SK-N-SH (cell line): ENCODE measurements at regions not wholly inside any gene's neighbourhood (a gene's known extent, or its start where the extent isn't known, plus 50 kb on each side); places are given as distances from the start of the nearest gene placed in this dataset.

ENCODE experiments used
- CTCF ChIA-PET: fragments of 300-600, 350-600 bp; formaldehyde crosslinking; extraction: SDS; loops from one replicate; lab custom pipeline; 2021; lab: Yijun Ruan, JAX
- POLR2A ChIA-PET: fragments of 350-600 bp; sonication (Branson Sonifier 250); formaldehyde crosslinking; extraction: SDS; loops from one replicate; lab custom pipeline; 2020; ENCODE audit warnings: antibody characterized with exemption, inconsistent platforms; lab: Yijun Ruan, JAX
- DNase-seq: peaks from one replicate; pipeline ENCODE4 v3.0.0; 2012
- H2AFZ ChIP-seq: fragments of 200-600 bp; sonication (generic); 2 replicates; pipeline ENCODE4 v1.8.1; 2016; ENCODE audit warnings: antibody characterized with exemption, mild to moderate bottlenecking, low read depth
- H3F3A ChIP-seq: fragments of 200-600 bp; sonication (generic); replicated peaks from 2 replicates; pipeline ENCODE3; 2016; ENCODE audit warnings: antibody characterized with exemption, mild to moderate bottlenecking; ENCODE audit not compliant: insufficient read depth
- H3K27ac ChIP-seq, 2 experiments: fragments of 200-500 bp in 1 of 2; fragments of 200-600 bp in 1 of 2; sonication (Bioruptor generic) in 1 of 2; sonication (generic), shearing (Covaris generic) in 1 of 2; 2 replicates each; pipeline versions ENCODE4 v1.5.1 to v1.6.1; 2014 to 2016; ENCODE audit warnings: low read depth in 2 of 2, inconsistent platforms in 1 of 2, low read length in 1 of 2, mild to moderate bottlenecking in 1 of 2, mixed read lengths in 1 of 2
- H3K27me3 ChIP-seq: fragments of 200-600 bp; sonication (generic), shearing (Covaris generic); 2 replicates; pipeline ENCODE4 v1.6.1; 2016; ENCODE audit warnings: mixed run types; ENCODE audit not compliant: insufficient read depth
- H3K36me3 ChIP-seq, 2 experiments: fragments of 200-500 bp in 1 of 2; fragments of 200-600 bp in 1 of 2; sonication (Bioruptor generic) in 1 of 2; sonication (generic) in 1 of 2; replicated peaks in 1 of 2; 2 replicates each; pipeline versions ENCODE3 to v1.5.1; 2014 to 2016; ENCODE audit warnings: low read length in 1 of 2, mild to moderate bottlenecking in 1 of 2; ENCODE audit not compliant: insufficient read depth in 2 of 2, control insufficient read depth in 1 of 2
- H3K4me1 ChIP-seq, 2 experiments: fragments of 200-500 bp in 1 of 2; fragments of 200-600 bp in 1 of 2; sonication (Bioruptor generic) in 1 of 2; sonication (generic), shearing (Covaris generic) in 1 of 2; 2 replicates each; pipeline versions ENCODE4 v1.5.1 to v1.6.1; 2014 to 2016; ENCODE audit warnings: low read depth in 1 of 2, low read length in 1 of 2, mixed run types in 1 of 2; ENCODE audit not compliant: insufficient read depth in 2 of 2, control insufficient read depth in 1 of 2
- H3K4me2 ChIP-seq: fragments of 200-600 bp; sonication (generic), shearing (Covaris generic); 2 replicates; pipeline ENCODE4 v1.6.1; 2017; ENCODE audit warnings: mixed run types
- H3K4me3 ChIP-seq, 2 experiments: fragments of 200-500 bp in 1 of 2; fragments of 200-600 bp in 1 of 2; sonication (Bioruptor generic) in 1 of 2; sonication (generic), shearing (Covaris generic) in 1 of 2; 2 replicates each; pipeline versions ENCODE4 v1.5.1 to v1.8.1; 2014 to 2016; ENCODE audit warnings: low read depth in 2 of 2, inconsistent platforms in 1 of 2, low read length in 1 of 2, mild to moderate bottlenecking in 1 of 2, mixed read lengths in 1 of 2, moderate library complexity in 1 of 2
- H3K79me2 ChIP-seq: fragments of 200-600 bp; sonication (generic); 2 replicates; pipeline ENCODE4 v1.8.1; 2017; ENCODE audit warnings: mild to moderate bottlenecking; ENCODE audit not compliant: insufficient read depth
- H3K9ac ChIP-seq: fragments of 200-600 bp; sonication (generic); 2 replicates; pipeline ENCODE4 v1.6.1; 2017; ENCODE audit warnings: mixed run types
- H3K9me2 ChIP-seq: fragments of 200-600 bp; sonication (generic); 2 replicates; pipeline ENCODE4 v1.6.1; 2017; ENCODE audit warnings: mixed run types
- H3K9me3 ChIP-seq: fragments of 200-600 bp; sonication (generic); 2 replicates; pipeline ENCODE4 v1.6.1; 2017; ENCODE audit warnings: mixed run types, mild to moderate bottlenecking, moderate library complexity
- H4K20me1 ChIP-seq: fragments of 200-600 bp; sonication (generic); 2 replicates; pipeline ENCODE4 v1.6.1; 2017; ENCODE audit warnings: mild to moderate bottlenecking, mixed run types; ENCODE audit not compliant: insufficient read depth
- CHD2 ChIP-seq: fragments of 150-350 bp; IDR thresholded peaks from 2 replicates; pipeline ENCODE4 v1.6.1; 2018; ENCODE audit warnings: low read length; ENCODE audit not compliant: partially characterized antibody
- CTCF ChIP-seq: fragments of 200-600 bp; sonication (generic); IDR thresholded peaks from 2 replicates; pipeline ENCODE4 v1.6.1; 2017; ENCODE audit warnings: antibody characterized with exemption, mild to moderate bottlenecking, moderate library complexity
- EZH2phosphoT487 ChIP-seq: fragments of 200-600 bp; sonication (generic); IDR thresholded peaks from 2 replicates; pipeline ENCODE4 v1.6.1; 2017; ENCODE audit warnings: low read depth, mixed run types, mild to moderate bottlenecking, antibody characterized with exemption, moderate library complexity, borderline replicate concordance
- FOSL2 ChIP-seq: IDR thresholded peaks from 2 replicates; pipeline ENCODE4 v1.4.0; 2012; ENCODE audit warnings: low read depth, mild to moderate bottlenecking, moderate library complexity, borderline replicate concordance
- GABPA ChIP-seq: IDR thresholded peaks from 2 replicates; pipeline ENCODE4 v1.4.0; 2012; ENCODE audit warnings: low read depth, mild to moderate bottlenecking
- GATA2 ChIP-seq: sonication (generic); formaldehyde crosslinking; IDR thresholded peaks from 2 replicates; pipeline ENCODE4 v1.5.0; 2020; ENCODE audit warnings: mild to moderate bottlenecking, missing genetic modification reagents
- IRF3 ChIP-seq: fragments of 150-350 bp; IDR thresholded peaks from 2 replicates; pipeline ENCODE4 v1.6.1; 2016; ENCODE audit warnings: mild to moderate bottlenecking, low read depth, low read length
- MAX ChIP-seq: IDR thresholded peaks from 2 replicates; pipeline ENCODE4 v1.4.0; 2012; ENCODE audit warnings: low read depth
- MEF2A ChIP-seq: IDR thresholded peaks from 2 replicates; pipeline ENCODE4 v1.4.0; 2012; ENCODE audit warnings: low read depth, borderline replicate concordance
- POLR2AphosphoS5 ChIP-seq: IDR thresholded peaks from 2 replicates; pipeline ENCODE4 v1.6.1; 2012; ENCODE audit warnings: low read depth, low read length
- RAD21 ChIP-seq: IDR thresholded peaks from 2 replicates; pipeline ENCODE4 v1.6.1; 2012; ENCODE audit warnings: mild to moderate bottlenecking, low read length
- RCOR1 ChIP-seq: fragments of 150-350 bp; IDR thresholded peaks from 2 replicates; pipeline ENCODE4 v1.6.1; 2017; ENCODE audit warnings: antibody characterized with exemption, low read length
- RFX5 ChIP-seq: IDR thresholded peaks from 2 replicates; pipeline ENCODE4 v1.6.1; 2012; ENCODE audit warnings: mild to moderate bottlenecking, improper control_type of control experiment, low read length
- RXRA ChIP-seq: IDR thresholded peaks from 2 replicates; pipeline ENCODE4 v1.4.0; 2012; ENCODE audit warnings: low read depth, mild to moderate bottlenecking, borderline replicate concordance
- SMC3 ChIP-seq: IDR thresholded peaks from 2 replicates; pipeline ENCODE4 v1.6.1; 2012; ENCODE audit warnings: low read depth, low read length, improper control_type of control experiment
- TAF1 ChIP-seq: IDR thresholded peaks from 2 replicates; pipeline ENCODE4 v1.6.1; 2012; ENCODE audit warnings: low read depth, mild to moderate bottlenecking, low read length, moderate library complexity, borderline replicate concordance
- TCF12 ChIP-seq: IDR thresholded peaks from 2 replicates; pipeline ENCODE4 v1.4.0; 2012
- TEAD4 ChIP-seq: IDR thresholded peaks from 2 replicates; pipeline ENCODE4 v1.4.0; 2012; ENCODE audit warnings: mild to moderate bottlenecking, borderline replicate concordance; ENCODE audit not compliant: insufficient read depth
- USF1 ChIP-seq: IDR thresholded peaks from 2 replicates; pipeline ENCODE4 v1.4.0; 2012; ENCODE audit warnings: low read depth, borderline replicate concordance
- YY1 ChIP-seq: IDR thresholded peaks from 2 replicates; pipeline ENCODE4 v1.4.0; 2012; ENCODE audit warnings: low read depth, mild to moderate bottlenecking
- WGBS: methylation state at CpG from one replicate; pipeline ENCODE4 v1.1.6; 2017; ENCODE audit warnings: low lambda C conversion rate; 5-methylcytosine and 5-hydroxymethylcytosine counted together

GRCh38 chr3:54046641-54047214 is 75.6 kb upstream of the CACNA2D3 start (continued):
- TF ChIP-seq CTCF (no peak), GATA2 (CRISPR knock-in tag) (peak; percentile 85), EZH2phosphoT487 (no peak), RXRA (no peak), TAF1 (no peak), USF1 (no peak), RCOR1 (peak; percentile 82), SMC3 (no peak), POLR2AphosphoS5 (no peak), GABPA (no peak), MEF2A (no peak), RAD21 (peak; percentile 15; the same call in 1 of the 2 replicates), RFX5 (no peak), YY1 (no peak), IRF3 (no peak), MAX (no peak), CHD2 (peak; percentile 64)

GRCh38 chr3:54045061-54045815 is 77.1 kb upstream of the CACNA2D3 start:
- Histone ChIP-seq H2AFZ (no peak overlapping the region), H3K9ac (no peak overlapping the region), H3F3A (no peaks in the 10 kb centered on the region), H3K4me1 (peaks cover 0 to 7% of the 10 kb centered on the region in 2 experiments; a peak in 1 of 4 replicates), H3K36me3 (no peaks in the 10 kb centered on the region), H3K79me2 (no peaks in the 10 kb centered on the region), H3K4me3 (no peak overlapping the region), H3K27ac (no peak overlapping the region), H3K27me3 (no peaks in the 10 kb centered on the region), H3K9me2 (no peaks in the 10 kb centered on the region), H3K4me2 (no peak overlapping the region), H4K20me1 (no peaks in the 10 kb centered on the region), H3K9me3 (no peaks in the 10 kb centered on the region)
- ChIA-PET CTCF (interaction anchor here (1.1 to 1.3 kb wide), 2 partner anchors 102 to 106 kb away, joined by 3 to 4 read pairs; no protein-coding TSS in a partner anchor), POLR2A (no interaction called here)
- WGBS = 30% methylated on average over 3 of the region's 3 CpGs
- no peak for DNase-seq
- no peak for TF ChIP-seq GATA2 (CRISPR knock-in tag)
- no peak for TF ChIP-seq USF1
- TF ChIP-seq TCF12 = no peak
- no peak for TF ChIP-seq YY1
- no peak for TF ChIP-seq MAX
- TF ChIP-seq MEF2A = no peak
- TF ChIP-seq FOSL2 = no peak
- TF ChIP-seq POLR2AphosphoS5 = no peak
- TF ChIP-seq IRF3 = no peak
- TF ChIP-seq TEAD4 = no peak
- no peak for TF ChIP-seq RFX5
- no peak for TF ChIP-seq RXRA
- no peak for TF ChIP-seq CTCF
